ENCODE measurements at regions not wholly inside any gene's neighbourhood (a gene's known extent, or its start where the extent isn't known, plus 50 kb on each side); places are given as distances from the start of the nearest gene placed in this dataset.

DNA sequence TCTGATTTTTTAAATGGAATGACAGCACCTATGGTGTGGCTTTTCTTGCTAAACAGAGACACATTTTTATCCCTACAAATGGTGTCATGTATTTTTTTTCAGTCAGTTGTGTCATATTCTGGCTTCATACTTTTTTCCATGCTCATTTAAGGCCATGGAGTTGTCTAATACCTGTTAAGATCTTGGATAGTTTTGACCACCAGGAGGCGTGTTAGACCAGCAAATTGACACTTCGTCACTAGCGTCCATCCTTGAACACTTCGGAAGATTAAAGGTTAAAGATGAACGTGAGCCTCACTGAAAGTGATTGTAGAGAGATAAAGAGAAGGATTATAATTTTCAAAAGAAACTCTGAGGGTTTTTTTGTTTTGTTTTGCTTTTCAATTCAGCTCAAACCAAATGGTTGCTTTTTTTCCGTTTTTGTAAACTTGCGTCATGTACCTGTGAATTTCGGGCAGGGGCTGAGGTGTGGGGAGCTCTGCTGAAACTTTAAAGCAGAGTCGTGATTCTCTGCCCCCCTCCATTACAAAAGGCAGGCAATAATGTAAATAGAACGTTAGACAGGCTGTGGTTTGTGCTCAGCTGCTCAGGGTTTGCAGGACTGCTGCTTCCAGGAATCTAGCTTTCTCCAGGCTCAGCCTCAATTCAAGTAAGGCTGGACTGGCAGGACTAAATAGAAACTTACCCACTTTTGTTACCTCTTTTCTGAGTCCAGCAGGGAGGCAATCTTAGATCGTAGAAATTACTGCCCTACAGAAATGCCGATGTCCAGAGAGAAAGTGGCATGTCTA lies 245.1 kb downstream of the FOXA2 start (continued):
- TF ChIP-seq, protein P1, sequence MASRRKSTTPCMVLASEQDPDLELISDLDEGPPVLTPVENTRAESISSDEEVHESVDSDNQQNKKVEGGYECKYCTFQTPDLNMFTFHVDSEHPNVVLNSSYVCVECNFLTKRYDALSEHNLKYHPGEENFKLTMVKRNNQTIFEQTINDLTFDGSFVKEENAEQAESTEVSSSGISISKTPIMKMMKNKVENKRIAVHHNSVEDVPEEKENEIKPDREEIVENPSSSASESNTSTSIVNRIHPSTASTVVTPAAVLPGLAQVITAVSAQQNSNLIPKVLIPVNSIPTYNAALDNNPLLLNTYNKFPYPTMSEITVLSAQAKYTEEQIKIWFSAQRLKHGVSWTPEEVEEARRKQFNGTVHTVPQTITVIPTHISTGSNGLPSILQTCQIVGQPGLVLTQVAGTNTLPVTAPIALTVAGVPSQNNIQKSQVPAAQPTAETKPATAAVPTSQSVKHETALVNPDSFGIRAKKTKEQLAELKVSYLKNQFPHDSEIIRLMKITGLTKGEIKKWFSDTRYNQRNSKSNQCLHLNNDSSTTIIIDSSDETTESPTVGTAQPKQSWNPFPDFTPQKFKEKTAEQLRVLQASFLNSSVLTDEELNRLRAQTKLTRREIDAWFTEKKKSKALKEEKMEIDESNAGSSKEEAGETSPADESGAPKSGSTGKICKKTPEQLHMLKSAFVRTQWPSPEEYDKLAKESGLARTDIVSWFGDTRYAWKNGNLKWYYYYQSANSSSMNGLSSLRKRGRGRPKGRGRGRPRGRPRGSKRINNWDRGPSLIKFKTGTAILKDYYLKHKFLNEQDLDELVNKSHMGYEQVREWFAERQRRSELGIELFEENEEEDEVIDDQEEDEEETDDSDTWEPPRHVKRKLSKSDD (CRISPR knock-in tag; IDR thresholded peaks at IDR 0.05; ENCODE audit: low read depth) = no peak
- TF ChIP-seq, protein P2, sequence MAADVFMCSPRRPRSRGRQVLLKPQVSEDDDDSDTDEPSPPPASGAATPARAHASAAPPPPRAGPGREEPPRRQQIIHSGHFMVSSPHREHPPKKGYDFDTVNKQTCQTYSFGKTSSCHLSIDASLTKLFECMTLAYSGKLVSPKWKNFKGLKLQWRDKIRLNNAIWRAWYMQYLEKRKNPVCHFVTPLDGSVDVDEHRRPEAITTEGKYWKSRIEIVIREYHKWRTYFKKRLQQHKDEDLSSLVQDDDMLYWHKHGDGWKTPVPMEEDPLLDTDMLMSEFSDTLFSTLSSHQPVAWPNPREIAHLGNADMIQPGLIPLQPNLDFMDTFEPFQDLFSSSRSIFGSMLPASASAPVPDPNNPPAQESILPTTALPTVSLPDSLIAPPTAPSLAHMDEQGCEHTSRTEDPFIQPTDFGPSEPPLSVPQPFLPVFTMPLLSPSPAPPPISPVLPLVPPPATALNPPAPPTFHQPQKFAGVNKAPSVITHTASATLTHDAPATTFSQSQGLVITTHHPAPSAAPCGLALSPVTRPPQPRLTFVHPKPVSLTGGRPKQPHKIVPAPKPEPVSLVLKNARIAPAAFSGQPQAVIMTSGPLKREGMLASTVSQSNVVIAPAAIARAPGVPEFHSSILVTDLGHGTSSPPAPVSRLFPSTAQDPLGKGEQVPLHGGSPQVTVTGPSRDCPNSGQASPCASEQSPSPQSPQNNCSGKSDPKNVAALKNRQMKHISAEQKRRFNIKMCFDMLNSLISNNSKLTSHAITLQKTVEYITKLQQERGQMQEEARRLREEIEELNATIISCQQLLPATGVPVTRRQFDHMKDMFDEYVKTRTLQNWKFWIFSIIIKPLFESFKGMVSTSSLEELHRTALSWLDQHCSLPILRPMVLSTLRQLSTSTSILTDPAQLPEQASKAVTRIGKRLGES (CRISPR knock-in tag; IDR thresholded peaks at IDR 0.05; ENCODE audit: borderline replicate concordance) = no peak
- TF ChIP-seq STAG1 (CRISPR knock-in tag; IDR thresholded peaks at IDR 0.05) (peak; percentile 100), RAD51 (IDR thresholded peaks at IDR 0.05; ENCODE audit: borderline replicate concordance) (no peak), ZNF329 (CRISPR knock-in tag; IDR thresholded peaks at IDR 0.05; ENCODE audit: low read depth) (no peak), ZFP1 (CRISPR knock-in tag; IDR thresholded peaks at IDR 0.05) (no peak), ZBTB20 (CRISPR knock-in tag; IDR thresholded peaks at IDR 0.05; ENCODE audit: borderline replicate concordance, low read depth) (0 out of 2 replicates have a peak, but pooled peaks have one; percentile 31), RFX5 (IDR thresholded peaks at IDR 0.05; ENCODE audit: low read depth, low read length) (no peak), AGO2 (optimal IDR thresholded peaks at IDR 0.05; ENCODE audit: low read depth, low read length) (no peak), KLF16 (CRISPR knock-in tag; IDR thresholded peaks at IDR 0.05) (peak in 1 of 2 experiments; percentile 33; a peak in 1 of 4 replicates), SMYD3 (CRISPR knock-in tag; IDR thresholded peaks at IDR 0.05) (0 out of 2 replicates have a peak, but pooled peaks have one; percentile 30), IKZF4 (CRISPR knock-in tag; IDR thresholded peaks at IDR 0.05; ENCODE audit: borderline replicate concordance, low read depth, not compliant biosample characterization) (no peak), ETS1 (CRISPR knock-in tag; IDR thresholded peaks at IDR 0.05) (no peak), ZNF790 (CRISPR knock-in tag; IDR thresholded peaks at IDR 0.05; ENCODE audit: borderline replicate concordance) (no peak), ZNF501 (CRISPR knock-in tag; IDR thresholded peaks at IDR 0.05) (no peak), ZNF354B (CRISPR knock-in tag; IDR thresholded peaks at IDR 0.05) (no peak), ZBTB46 (CRISPR knock-in tag; IDR thresholded peaks at IDR 0.05; ENCODE audit: borderline replicate concordance) (no peak)
- TF ChIP-seq, protein P3, sequence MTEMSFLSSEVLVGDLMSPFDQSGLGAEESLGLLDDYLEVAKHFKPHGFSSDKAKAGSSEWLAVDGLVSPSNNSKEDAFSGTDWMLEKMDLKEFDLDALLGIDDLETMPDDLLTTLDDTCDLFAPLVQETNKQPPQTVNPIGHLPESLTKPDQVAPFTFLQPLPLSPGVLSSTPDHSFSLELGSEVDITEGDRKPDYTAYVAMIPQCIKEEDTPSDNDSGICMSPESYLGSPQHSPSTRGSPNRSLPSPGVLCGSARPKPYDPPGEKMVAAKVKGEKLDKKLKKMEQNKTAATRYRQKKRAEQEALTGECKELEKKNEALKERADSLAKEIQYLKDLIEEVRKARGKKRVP (CRISPR knock-in tag; IDR thresholded peaks at IDR 0.05) = no peak
- TF ChIP-seq, protein P4, sequence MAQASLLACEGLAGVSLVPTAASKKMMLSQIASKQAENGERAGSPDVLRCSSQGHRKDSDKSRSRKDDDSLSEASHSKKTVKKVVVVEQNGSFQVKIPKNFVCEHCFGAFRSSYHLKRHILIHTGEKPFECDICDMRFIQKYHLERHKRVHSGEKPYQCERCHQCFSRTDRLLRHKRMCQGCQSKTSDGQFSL (CRISPR knock-in tag; IDR thresholded peaks at IDR 0.05) = no peak

Data from HepG2 (cell line).